HG03060 (cell line): ENCODE measurements at regions not wholly inside any gene's neighbourhood (a gene's known extent, or its start where the extent isn't known, plus 50 kb on each side); places are given as distances from the start of the nearest gene placed in this dataset.

Experiments
- ATAC-seq: cut with Tn5 transposase; IDR thresholded peaks from one replicate; pipeline ENCODE4 v1.9.1; 2021; ENCODE audit warnings: low read depth, moderate number of reproducible peaks; ENCODE audit not compliant: unreplicated experiment

- ATAC-seq, result no peak
Measured at GRCh38 chr11:112570333-112570732, 309.7 kb upstream of the PLET1 start.

GRCh38 chr11:112579282-112579681 is 318.6 kb upstream of the PLET1 start:
- ATAC-seq, result no peak

DNA sequence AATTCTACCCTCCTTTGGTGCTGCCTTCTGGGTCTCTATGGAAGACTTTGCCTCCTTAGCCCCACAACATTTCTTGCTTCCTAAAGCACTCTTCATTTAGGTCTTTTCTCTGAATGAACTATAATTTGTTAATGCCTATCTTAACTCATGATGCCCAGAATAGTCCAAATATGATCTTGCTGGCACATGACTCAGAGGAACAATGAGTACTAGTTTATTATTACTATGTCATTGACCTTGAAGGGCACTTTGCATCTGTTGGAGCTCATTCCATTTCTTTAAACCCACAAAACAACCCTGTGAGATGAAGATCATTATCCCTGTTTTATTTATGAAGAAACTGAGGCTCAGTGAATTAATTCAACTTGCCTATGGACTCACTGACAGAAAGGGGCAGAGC is 320.2 kb upstream of the PLET1 start:
- no peak for ATAC-seq

- peak; percentile 22 for ATAC-seq
Measured at GRCh38 chr11:112581747-112582146, 321.1 kb upstream of the PLET1 start.

DNA sequence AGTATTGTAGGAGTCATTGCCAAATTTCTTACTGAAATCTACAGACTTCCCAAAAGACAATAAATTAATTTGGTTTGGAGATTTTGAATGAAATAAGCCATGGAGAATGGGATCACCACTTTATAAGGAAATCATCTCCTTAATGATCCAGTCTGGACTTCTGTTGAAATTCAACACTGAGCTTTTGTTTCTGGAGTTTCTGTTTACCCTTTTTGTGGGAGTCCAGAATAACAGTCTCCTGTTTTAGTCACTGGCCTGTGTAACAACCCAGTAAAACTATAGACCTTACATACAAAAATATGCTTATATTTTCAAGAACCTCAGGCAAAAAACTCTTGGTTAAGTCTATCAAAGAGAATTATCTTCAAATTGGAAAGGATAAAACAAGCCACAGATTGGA is 321.7 kb upstream of the PLET1 start:
- no peak for ATAC-seq

- ATAC-seq, result peak; percentile 75
Measured at GRCh38 chr11:112583261-112583893, 322.7 kb upstream of the PLET1 start.

DNA sequence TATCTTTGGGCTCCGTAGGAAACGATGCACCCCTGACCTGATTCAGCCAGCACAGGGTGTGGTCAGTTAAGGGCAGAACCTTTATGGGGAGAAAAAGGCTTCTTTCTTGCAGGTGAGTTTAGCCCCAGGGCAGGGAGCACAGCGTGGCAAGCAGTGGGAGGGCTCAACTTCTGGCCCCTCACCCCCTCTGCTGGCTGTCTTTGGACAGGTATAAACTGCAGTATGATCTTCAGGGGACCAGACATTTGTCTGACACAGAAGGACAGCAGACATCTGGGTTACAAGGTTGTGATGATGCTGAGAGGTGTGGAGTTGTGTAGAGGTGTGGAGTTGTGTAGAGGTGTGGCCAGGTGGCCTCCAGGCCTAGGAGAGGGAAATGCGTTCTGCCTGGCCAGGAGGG is 324.0 kb upstream of the PLET1 start:
- no peak for ATAC-seq

DNA sequence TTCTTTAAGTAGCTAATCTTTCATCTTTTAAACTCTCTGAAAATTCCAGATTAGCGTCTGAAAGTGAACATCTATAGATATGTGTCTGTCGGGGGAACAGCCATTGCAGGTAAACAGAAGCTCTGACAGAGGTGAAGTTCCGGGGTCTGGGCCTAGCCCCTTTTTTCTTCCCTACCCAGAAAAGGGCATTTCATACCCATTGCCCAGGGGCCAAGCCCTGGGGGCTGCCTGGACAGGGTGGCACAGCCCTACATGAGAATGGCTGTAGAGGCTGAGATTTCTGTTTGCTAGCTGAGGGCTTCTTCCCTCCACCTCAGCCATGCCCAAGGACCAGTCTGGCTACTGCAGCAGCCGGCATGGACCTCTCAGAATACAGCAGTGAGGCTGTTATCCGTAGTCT is 327.0 kb upstream of the PLET1 start:
- ATAC-seq, result no peak

DNA sequence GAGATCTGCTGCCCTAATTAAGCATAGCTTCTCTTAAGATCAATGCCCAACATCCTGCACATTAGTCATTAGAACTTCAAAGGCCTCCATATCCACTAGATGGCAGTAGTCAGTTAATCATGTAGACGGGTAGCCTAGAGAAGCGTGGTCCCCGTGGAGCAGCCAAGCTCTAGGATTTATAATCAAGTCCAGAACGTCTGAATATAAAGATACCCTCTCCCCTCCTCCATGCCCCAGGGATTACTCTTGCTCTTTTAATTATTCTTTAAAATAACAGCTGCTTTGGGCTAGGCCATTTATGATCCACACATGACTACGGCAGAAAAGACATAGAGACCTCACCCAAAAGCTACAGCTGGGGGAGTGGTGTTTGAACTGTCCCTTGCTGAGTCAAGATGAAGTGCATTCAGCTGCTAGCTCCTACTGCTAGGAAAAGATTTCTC is 327.6 kb upstream of the PLET1 start:
- no peak for ATAC-seq

- no peak for ATAC-seq
Measured at GRCh38 chr11:112589155-112589554, 328.5 kb upstream of the PLET1 start.

GRCh38 chr11:112590764-112591163 is 330.1 kb upstream of the PLET1 start:
- no peak for ATAC-seq

DNA sequence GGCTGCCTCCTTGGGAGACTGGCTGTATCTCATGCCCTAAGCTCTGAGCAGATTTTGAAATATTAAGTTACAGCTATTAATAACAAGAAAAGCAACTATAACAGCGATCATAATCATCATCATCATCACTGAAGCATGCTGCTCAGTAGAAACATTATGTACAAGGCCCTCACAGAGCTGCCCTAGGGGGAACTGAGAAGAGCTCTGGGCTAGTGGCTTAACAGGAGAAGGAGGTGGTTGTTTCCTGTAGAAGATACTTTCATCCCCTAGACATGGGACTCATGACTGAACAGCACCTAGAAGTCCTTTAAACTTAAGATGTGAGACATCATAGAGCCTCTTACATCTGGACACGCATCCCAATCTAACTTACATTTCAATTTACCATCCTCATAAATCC is 332.8 kb upstream of the PLET1 start:
- no peak for ATAC-seq

DNA sequence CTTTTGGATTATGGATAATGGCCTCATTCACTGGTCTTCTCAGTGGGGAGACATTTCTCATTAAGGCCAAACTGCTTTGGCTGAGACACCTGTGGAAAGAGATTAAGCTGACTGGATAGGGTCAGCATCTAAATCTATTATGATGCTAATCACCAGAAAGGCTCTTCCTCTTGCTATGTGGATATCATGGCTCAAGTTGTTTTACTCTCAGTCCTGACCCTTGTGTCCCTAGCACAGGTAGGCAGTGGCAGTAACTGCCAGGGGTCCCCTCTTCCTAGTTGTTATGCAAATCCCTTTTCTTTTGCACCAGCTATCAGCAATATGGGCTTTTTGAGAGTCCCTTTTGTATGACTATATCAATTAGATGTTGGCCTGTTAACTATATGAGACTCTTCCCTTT is 335.7 kb upstream of the PLET1 start:
- no peak for ATAC-seq

- no peak for ATAC-seq
Measured at GRCh38 chr11:112597286-112597790, 336.7 kb upstream of the PLET1 start.

DNA sequence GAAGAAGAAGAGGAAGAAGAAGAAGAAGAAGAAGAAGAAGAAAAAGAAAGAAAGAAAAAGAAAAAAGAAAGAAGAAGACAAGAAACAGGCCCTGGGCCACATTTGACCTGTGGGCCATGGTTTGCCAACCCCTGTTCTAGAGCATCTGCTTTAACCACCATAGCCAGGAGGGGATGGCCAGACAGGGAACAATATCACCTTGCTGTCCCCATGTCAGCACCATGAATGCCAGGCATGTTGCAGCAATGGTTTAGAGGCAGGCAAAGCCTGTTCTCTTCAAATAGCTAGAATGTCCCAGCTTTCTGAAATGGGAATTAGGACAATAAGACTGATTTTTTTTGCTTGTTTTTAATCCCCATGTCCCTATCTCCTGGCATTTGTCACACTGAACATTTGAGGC is 338.6 kb upstream of the PLET1 start:
- no peak for ATAC-seq

GRCh38 chr11:112599856-112600533 is 339.3 kb upstream of the PLET1 start:
- no peak for ATAC-seq

- ATAC-seq, result no peak
Measured at GRCh38 chr11:112605093-112605666, 344.5 kb upstream of the PLET1 start.

GRCh38 chr11:112606656-112607055 is 346.0 kb upstream of the PLET1 start:
- no peak for ATAC-seq

GRCh38 chr11:112608509-112608908 is 347.8 kb upstream of the PLET1 start:
- no peak for ATAC-seq

DNA sequence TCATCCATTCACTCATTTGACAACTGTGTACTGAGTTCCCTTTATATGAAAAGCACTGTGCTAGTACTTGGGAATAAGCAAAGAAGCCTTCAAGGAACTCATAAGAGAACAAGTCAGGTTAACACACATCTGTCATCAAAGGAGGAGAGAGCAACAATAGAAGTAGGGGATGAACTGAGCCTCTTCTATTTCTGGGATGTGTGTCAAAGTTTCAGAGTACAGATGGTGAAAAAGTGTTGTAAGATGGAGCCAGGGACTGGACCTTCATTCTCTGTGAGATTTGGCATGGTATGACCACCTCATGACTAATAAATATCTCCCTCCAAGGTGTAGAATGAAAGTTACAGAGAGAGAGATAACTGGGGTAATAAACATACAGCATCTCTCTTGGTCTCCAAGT is 349.8 kb upstream of the PLET1 start:
- ATAC-seq, result no peak

GRCh38 chr11:112610996-112611750 is 350.0 kb upstream of the NCAM1 start:
- no peak for ATAC-seq
